ENCODE measurements at regions not wholly inside any gene's neighbourhood (a gene's known extent, or its start where the extent isn't known, plus 50 kb on each side); places are given as distances from the start of the nearest gene placed in this dataset.

DNA sequence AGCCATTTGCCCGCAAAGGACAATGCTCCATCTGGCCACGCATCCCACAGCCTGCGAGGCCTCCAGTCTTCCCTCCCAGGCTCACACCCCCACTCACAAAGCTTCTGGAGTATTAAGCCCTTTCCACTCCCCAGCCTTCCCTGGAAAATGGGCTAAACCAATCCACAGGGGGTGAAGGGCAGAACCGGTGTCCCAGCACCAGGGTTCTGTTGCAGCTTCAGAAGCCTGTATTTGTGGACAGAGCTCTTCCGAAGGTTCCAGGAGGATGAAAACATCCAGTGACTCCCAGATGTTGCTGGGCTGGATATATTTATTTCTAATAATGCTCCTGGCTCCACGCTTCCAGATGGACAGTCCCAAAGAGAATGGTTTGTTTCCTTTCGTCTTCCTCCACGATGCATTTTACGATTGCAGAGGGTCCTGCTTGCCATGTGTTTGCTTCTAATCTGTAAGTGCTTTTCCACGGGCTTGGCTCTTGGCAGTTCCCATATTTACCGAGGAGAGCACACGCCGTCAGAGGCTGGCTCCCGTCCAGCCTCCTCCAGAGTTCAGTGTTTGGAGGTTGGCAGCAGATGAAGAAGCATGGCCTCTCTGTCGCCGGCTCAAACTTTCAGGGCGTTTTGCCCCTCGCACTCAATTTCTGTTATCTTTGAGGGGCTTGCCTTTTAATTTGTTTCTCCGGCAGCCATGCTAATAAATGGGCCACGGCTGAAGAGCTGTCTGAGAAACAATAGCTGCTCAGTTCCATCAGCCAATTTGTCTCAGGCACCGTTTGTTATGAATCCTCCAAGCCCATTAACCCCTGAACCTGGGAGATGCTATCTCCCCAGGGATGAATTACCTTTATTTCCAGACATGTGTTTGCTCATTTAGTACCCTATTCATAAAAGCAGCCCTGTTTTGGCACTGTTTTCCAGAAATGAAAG, 367.9 kb upstream of the PROK2 start:
- TF ChIP-seq POLR2AphosphoS5 (IDR thresholded peaks at IDR 0.05), result peak in 1 of 2 donors; percentile 17
- TF ChIP-seq CTCF (IDR thresholded peaks at IDR 0.05), result no peak
- peaks cover 6 to 17% (median 15%) of the 10 kb centered on the region in 4 donors for H3K4me1 ChIP-seq

DNA sequence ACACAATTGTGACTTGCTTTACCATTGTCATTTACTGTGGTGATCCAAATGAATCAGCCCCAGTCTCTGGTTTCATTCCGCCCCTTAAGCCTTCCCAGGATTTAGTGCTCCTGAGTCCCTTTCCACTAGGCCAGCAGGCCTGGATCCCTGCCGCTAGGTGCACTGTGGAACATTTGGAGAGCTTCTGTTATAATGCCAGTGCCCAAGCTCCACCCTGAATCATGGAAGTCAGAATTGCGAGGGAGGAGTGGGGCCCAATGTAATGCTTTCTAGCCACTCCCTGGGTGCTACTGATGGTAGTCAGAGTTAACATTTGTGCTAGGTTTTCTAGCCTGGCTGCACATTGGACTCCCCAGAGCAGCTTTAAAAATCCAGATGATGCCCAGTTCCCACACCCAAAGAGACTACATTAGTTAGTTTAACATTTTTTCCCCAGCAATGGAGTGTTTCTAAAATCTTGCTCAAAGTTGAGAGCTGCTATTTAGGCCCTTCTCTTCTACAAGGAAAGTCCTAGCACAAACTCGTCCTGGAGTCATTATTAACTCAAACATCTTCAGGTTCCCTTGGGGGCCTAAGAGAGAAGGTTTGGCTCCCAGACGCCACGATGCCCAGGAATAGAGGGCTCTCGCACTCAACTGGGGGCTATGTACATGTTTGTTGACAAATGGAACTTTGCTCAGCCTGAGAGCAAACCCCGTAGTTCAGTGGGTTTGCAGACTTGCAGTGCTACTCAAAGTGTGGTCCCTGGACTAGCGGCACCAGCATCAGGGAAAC, 366.7 kb upstream of the PROK2 start:
- no peak overlapping the region for H3K27ac ChIP-seq
- H3K4me1 ChIP-seq, result peaks cover 6 to 17% (median 15%) of the 10 kb centered on the region in 4 donors
- no peaks in the 10 kb centered on the region for H3K9me3 ChIP-seq
- ATAC-seq (ENCODE audit: low FRiP score in 2 of 2) (no peak), DNase-seq (no peak)
- H3K27me3 ChIP-seq, result no peaks in the 10 kb centered on the region
- no peaks in the 10 kb centered on the region for H3K36me3 ChIP-seq
- no peak overlapping the region for H3K4me3 ChIP-seq
- TF ChIP-seq POLR2A (IDR thresholded peaks at IDR 0.05), result no peak
- TF ChIP-seq EP300 (IDR thresholded peaks at IDR 0.05), result no peak
- no peak for TF ChIP-seq CTCF (IDR thresholded peaks at IDR 0.05)
- TF ChIP-seq POLR2AphosphoS5 (IDR thresholded peaks at IDR 0.05), result no peak
- WGBS, 2 donors, result 89 to 92% methylated on average over 6 to 9 of the region's 9 CpGs

More for the DNA sequence above, 367.9 kb upstream of the PROK2 start:
- Histone ChIP-seq H3K36me3 (no peaks in the 10 kb centered on the region), H3K4me3 (peak overlapping the region in 2 of 4 donors; percentile 31), H3K27ac (peak overlapping the region in 3 of 4 donors; percentile 1 to 40 (median 17)), H3K27me3 (no peaks in the 10 kb centered on the region), H3K9me3 (no peaks in the 10 kb centered on the region)
- WGBS, 2 donors, result 31 to 39% methylated on average over 21 of the region's 21 CpGs
- ATAC-seq (ENCODE audit: low FRiP score in 2 of 2), result peak; percentile 58 to 65
- DNase-seq, result peak in 1 of 2 donors; percentile 76

DNA sequence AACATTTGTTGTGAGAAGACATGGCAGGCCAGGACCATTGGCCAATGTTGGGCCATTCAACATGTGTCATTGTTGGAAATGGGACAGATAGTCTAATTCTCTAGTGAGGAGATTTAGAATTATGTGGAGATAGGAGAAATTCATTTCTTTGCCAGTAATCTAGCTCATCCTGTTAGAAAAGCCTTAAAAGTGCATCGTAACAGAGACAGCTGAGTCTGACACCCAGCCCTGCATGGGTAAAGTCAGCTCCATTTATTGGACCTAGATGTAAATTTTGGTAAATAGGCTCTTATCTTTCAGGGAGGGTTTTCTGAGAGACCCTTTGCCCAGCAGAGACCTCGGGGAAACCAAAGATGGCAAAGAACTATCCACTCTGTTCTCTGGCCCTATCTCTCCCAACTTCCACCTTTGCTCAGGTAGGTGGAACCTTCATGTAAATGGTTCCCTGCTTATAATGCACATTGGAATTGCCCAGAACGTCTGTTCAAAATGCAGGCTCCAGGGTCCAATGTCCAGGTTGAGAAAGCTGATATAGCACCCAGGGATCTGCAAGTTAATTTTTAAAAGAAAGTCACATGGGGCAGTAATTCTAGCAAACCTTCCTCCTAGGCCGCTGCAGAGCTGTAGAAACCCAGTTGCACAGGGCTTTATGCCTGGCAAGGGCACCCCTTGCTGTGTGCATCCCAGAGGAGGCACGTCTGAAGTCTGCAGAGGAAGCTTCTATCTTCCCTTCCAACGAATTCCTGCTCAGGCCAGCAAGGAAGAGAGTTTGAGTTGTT, 365.9 kb upstream of the PROK2 start:
- DNase-seq, result no peak
- ATAC-seq (ENCODE audit: low FRiP score in 2 of 2), result no peak
- WGBS, 2 donors, result 92 to 95% methylated on average over 5 to 6 of the region's 6 CpGs
- TF ChIP-seq POLR2AphosphoS5 (IDR thresholded peaks at IDR 0.05) (no peak), POLR2A (IDR thresholded peaks at IDR 0.05) (no peak), CTCF (IDR thresholded peaks at IDR 0.05) (no peak), EP300 (IDR thresholded peaks at IDR 0.05) (no peak)
- Histone ChIP-seq H3K36me3 (no peaks in the 10 kb centered on the region), H3K27ac (no peak overlapping the region), H3K27me3 (no peaks in the 10 kb centered on the region), H3K4me3 (no peak overlapping the region), H3K4me1 (peaks cover 6 to 17% (median 15%) of the 10 kb centered on the region in 4 donors), H3K9me3 (no peaks in the 10 kb centered on the region)

- ATAC-seq (ENCODE audit: low FRiP score in 2 of 2), result no peak
- no peak overlapping the region for H3K27ac ChIP-seq
- no peak overlapping the region for H3K4me3 ChIP-seq
- H3K4me1 ChIP-seq, result peaks cover 7 to 18% (median 15%) of the 10 kb centered on the region in 4 donors
- TF ChIP-seq POLR2A (IDR thresholded peaks at IDR 0.05) (no peak), CTCF (IDR thresholded peaks at IDR 0.05) (no peak), EP300 (IDR thresholded peaks at IDR 0.05) (no peak), POLR2AphosphoS5 (IDR thresholded peaks at IDR 0.05) (no peak)
- no peaks in the 10 kb centered on the region for H3K9me3 ChIP-seq
- H3K36me3 ChIP-seq, result no peaks in the 10 kb centered on the region
- no peak for DNase-seq
- H3K27me3 ChIP-seq, result no peaks in the 10 kb centered on the region
- WGBS, 2 donors, result 86 to 89% methylated on average over 8 of the region's 8 CpGs
Observed at GRCh38 chr3:72149645-72150300, 364.8 kb upstream of the PROK2 start.
